ENCODE measurements at regions not wholly inside any gene's neighbourhood (a gene's known extent, or its start where the extent isn't known, plus 50 kb on each side); places are given as distances from the start of the nearest gene placed in this dataset.

DNA sequence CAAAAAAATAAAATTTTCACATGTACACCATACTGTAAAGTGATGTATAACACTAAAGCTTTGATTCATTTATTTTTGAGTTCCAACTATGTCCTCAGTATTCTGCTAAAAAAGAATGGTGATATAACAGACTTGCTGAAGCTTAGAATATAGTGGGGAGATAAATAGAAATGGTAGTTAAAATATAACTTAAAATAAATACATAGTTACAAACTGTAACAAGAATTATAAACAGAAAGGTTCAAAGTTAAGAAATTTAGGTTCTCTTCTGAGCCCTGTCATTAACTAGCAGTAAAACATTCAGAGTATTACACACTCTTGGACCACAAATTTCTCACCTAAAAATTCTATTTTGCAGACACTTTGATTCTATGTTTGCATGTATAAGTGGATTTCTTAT is 392.1 kb downstream of the ANXA1 start:
- no peak for DNase-seq (ENCODE audit: low read depth in 4 of 4, low spot score in 2 of 4)

DNA sequence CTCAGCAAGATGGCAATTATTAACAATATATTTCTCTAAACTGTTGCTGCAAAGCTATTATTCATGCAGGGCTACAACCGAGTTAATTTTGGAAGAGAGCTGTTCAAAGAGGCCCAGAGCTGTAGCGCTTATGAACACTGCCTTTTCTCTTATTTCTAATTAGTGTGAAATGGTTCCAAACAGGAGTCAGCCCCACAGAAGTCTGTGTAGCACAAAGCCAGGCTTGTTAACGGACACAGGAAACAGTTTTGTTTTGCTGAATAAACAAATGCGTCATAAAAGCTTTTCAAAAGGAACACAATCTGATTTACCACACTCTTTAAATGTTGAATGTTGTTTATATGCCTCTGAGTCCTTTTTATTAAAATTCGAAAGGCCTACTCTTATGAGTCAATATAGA is 396.5 kb downstream of the ANXA1 start:
- DNase-seq (ENCODE audit: low read depth in 4 of 4, low spot score in 2 of 4) = no peak

DNA sequence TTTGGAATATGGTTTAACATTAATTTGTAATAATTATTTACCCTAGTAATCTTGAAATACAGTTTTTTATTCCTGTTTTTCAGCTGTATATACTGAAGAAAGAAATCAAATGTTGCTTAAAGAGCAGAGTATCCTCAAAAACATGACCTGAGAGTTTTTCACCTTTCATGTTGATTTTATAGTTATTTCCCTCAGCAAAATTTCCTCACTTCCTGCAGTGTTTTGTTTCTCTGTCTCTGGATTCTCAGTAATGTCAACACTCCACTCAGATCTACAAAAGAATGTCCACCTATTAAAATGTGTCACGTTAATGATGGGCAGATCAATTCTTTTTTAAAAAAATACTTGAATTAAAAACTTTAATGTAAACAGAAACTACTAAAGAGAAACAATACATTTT is 398.3 kb downstream of the ANXA1 start:
- no peak for DNase-seq (ENCODE audit: low read depth in 4 of 4, low spot score in 2 of 4)

DNA sequence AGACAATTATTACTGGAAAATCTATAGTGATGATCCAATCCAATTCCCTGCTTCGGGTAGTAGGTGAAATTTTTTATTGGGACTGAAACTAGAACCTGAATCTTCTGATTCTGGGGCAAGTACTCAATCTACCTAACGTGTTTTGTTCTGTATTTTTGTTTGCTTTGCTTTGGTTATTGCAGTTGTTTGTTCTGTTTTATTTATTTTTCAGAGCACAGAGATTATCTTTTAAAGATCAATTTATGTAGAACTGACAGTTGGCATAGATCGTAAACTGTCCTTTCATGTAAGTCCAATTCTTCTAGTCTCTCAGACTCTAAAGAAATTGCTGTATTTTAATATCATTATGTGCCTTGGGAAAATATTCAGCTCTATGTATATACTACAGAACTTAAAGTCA is 401.6 kb downstream of the ANXA1 start:
- no peak for DNase-seq (ENCODE audit: low read depth in 4 of 4, low spot score in 2 of 4)

DNA sequence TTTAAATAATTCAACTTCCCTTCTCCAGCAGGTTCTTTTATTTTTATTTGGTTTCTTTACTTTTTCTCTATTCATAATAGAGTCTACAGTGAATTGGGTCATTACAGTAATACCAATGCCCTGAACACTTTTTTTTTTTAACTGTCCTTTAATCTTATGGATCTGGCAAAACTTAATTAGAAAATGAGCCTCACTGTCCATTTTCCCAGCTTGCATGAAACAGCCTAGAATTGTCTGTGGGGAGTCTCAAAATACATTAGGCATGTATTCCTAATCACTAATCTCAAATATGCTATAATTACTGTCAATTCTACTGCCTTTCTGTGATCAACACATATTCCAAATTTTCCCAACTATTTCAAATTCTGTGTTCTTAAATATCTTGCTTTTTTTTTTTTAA is 406.8 kb downstream of the ANXA1 start:
- DNase-seq (ENCODE audit: low read depth in 4 of 4, low spot score in 2 of 4) = no peak

GRCh38 chr9:73565026-73565425 is 413.4 kb downstream of the ANXA1 start:
- DNase-seq (ENCODE audit: low read depth in 4 of 4, low spot score in 2 of 4) = no peak

DNA sequence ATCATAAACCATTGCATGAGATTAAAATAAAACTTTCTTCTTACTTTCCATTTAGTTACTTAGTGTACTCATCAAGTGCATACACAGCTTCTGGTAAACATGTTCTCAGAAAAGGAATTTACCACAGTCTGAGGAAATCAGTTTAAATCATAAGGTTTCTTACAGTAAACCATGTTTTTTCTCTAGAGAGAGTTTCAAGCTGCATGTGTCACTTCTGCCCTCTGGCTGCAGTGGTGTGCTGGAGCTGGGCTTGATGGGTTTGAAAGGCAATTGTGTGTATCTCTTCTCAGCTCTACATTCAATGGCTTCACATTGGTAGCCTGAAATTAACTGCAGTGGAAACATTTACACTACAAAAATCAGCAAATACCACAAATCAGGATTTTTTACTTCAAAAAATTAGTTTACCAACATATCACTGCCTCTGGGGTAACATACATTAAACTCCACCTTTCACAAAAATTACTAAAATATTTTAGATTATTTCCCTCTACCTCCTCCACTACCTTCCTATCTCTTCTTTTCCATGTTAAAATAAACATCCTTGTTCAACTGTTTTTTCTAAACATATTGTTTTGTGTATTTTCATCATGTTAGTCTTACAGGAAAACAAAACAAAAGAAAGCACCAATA is 414.3 kb downstream of the ANXA1 start:
- no peak for DNase-seq (ENCODE audit: low read depth in 4 of 4, low spot score in 2 of 4)

GRCh38 chr9:73566627-73567026 is 415.0 kb downstream of the ANXA1 start:
- DNase-seq (ENCODE audit: low read depth in 4 of 4, low spot score in 2 of 4) = no peak

DNA sequence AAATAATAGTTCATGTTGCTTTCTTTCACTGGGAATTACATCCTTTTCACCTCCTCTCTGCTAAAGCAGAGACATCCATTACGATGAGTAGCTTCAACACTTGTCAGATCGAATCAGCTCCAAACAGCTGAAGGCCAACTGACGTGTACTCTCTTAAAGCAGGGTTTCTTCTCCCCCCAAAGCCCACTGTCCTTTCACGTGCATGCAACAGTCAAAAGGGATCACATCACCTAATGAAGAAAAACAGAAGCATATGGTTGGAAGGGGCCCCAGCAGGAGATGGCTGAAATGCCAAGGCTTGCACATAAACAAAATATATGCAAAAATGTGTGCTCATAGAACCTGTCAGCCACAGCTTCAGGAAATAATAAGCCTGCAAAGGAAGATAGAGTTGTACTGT is 421.6 kb downstream of the ANXA1 start:
- DNase-seq (ENCODE audit: low read depth in 4 of 4, low spot score in 2 of 4) = no peak

GRCh38 chr9:73575101-73576060 is 423.7 kb downstream of the ANXA1 start:
- DNase-seq (ENCODE audit: low read depth in 4 of 4, low spot score in 2 of 4) = no peak

GRCh38 chr9:73577848-73578247 is 426.2 kb downstream of the ANXA1 start:
- DNase-seq (ENCODE audit: low read depth in 4 of 4, low spot score in 2 of 4) = no peak

DNA sequence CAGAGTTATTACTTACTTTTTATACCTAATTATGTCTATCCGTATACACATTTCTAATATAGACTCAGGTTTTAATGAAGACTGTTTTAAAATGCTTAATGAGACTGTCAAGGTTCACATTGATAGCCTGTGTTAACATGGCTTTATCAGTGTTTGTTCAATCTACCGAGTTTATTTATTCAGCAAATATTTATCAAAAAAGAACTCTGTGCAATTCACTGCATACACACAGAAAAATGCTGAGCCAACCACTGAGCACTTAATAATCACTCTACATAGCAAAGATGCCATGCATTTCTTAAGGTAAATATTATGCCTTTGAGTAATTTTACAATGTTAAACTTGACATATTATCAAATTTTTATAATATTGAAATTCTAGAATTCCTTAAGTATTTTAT is 428.2 kb downstream of the ANXA1 start:
- DNase-seq (ENCODE audit: low read depth in 4 of 4, low spot score in 2 of 4) = no peak

GRCh38 chr9:73583576-73583975 is 431.9 kb downstream of the ANXA1 start:
- DNase-seq (ENCODE audit: low read depth in 4 of 4, low spot score in 2 of 4) = no peak

DNA sequence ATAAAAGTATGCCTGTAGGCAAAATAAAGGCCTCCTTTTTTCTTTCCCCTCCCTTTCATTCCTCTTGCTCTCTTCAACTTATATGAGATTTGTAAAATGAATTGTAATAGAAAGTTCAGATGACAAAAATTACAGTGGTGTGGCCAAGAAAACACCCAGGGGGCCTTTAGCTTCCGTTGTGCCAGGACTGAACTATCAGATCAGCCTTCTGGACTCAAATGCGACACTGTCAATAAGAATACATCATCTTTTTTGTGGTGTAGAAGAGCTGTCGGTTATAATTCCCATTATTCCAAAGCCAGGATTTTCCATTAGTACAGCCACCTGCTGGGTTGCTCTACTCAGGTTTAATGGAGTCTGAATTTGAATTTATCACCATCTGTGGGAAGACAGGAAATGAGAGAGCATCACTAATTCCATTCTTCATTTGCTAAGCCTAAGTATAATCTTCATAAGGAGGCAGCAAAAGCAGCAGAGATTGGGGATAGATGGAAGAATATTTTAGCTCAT is 443.4 kb downstream of the ANXA1 start:
- no peak for DNase-seq (ENCODE audit: low read depth in 4 of 4, low spot score in 2 of 4)

DNA sequence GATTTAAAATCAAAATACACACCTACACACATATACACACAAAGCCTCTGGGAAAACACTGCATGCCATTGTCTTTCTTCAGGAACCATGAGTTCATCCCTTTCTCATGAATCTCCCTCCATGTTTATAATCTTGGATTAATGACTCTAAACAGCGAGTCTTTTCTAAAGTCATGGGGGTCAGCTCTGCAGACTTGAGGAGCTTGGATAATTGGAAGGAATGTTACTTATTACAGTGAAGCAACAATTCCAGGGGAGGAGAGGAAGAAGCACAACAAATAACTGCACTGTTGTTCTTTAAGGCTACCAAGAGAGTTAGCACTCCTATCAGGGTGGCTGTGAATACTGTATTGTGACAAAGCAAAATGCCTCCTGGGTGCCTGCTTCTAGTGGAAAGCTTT is 444.7 kb downstream of the ANXA1 start:
- no peak for DNase-seq (ENCODE audit: low read depth in 4 of 4, low spot score in 2 of 4)

GRCh38 chr9:73597039-73597438 is 445.4 kb downstream of the ANXA1 start:
- no peak for DNase-seq (ENCODE audit: low read depth in 4 of 4, low spot score in 2 of 4)

DNA sequence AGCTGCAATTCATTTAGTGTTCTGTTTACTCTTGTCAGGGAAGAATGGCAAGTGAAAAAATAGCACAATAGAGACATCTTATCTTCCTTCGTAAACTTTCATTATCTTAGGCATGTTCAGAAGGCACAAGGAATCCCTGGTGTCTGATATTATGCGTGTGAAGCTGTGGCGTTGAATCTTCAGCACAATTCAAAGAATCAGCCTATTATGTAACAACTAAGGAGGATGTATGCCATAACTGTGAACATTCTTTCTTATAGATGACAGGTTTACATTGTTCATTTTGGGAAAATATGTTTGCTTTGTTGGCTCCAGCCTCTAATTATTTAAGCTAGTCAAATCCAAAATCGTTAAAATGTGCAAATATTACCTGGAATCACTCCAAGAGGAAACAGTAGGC is 446.1 kb downstream of the ANXA1 start:
- DNase-seq (ENCODE audit: low read depth in 4 of 4, low spot score in 2 of 4) = no peak

GRCh38 chr9:73609381-73609780 is 457.7 kb downstream of the ANXA1 start:
- no peak for DNase-seq (ENCODE audit: low read depth in 4 of 4, low spot score in 2 of 4)

DNA sequence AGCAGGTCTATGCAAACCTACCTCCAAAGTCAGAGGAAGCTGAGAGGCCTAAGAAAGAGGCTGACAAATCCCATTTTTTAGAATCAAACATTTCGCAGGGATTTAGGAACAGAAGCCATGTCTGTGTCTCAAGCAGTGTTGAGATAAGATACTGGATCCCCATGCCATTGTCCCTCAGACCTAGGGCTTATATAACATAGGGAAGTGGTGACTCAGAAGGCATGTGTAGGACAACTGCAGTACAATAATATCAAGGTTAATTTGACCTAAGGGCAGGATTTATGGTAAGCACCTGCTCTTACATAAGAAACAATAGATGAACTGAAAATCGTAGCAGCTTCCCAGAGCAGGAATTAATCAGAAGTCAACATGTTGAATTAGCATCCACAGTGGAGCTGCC is 459.4 kb downstream of the ANXA1 start:
- no peak for DNase-seq (ENCODE audit: low read depth in 4 of 4, low spot score in 2 of 4)

DNA sequence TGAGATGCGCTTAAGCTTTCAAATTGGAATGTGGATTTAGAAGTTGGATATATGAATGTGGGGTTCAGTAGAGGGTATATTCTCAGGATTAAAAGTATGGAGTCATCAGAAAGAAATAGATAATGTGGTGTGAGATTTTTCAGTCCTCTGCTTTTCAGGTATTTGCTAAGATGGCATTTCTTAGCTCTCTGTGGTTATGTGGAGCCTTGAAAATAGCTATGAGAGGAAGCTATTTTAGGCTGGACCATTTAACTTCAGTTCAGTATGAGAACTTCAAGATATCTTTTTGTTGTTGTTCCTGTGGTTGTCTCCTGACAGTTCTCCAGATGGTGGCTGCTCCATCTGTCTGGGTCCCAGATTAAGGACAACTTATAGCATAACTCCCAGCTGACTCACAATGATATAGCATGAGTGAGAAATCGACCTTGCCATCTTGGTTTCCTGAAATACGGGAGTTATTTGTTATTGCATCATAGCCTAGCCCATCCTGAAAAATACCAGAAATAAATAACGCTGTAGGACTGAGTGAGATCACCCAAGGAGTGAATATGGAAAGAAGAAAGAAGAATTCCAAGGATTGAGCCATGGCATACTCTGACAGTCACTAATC is 461.5 kb downstream of the ANXA1 start:
- DNase-seq (ENCODE audit: low read depth in 4 of 4, low spot score in 2 of 4) = no peak

DNA sequence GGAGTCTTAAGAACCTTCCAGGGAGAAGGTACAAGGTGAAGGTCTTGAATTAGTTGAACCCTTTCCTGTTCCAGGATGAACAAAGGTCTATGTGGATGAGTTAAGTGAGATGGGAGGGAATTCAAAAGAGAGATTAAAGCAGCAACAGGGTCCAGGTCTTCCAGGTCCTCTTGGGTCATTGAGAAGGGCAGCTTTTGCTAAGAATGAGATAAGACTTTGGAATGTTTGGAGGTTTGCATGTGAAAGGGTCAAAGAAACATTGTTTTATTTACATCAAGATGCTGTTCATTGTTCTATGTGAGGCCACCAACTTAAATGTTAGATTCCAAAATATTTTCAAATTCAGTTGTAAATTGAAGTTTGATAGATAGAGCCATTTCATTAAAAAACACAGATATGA is 463.9 kb downstream of the ANXA1 start:
- no peak for DNase-seq (ENCODE audit: low read depth in 4 of 4, low spot score in 2 of 4)

- DNase-seq (ENCODE audit: low read depth in 4 of 4, low spot score in 2 of 4) = no peak
These were observed 465.9 kb downstream of the ANXA1 start for GRCh38 chr9:73617586-73617985.
